Thyroid gland (tissue), 4 donors: ENCODE measurements at regions not wholly inside any gene's neighbourhood (a gene's known extent, or its start where the extent isn't known, plus 50 kb on each side); places are given as distances from the start of the nearest gene placed in this dataset.

ENCODE experiments used
- POLR2A ChIP-seq, 2 donors: fragments of 450-650 bp; IDR thresholded peaks; one replicate each; pipeline ENCODE4 v1.6.1; 2017; ENCODE audit warnings: antibody characterized with exemption in 2 of 2, mild to moderate bottlenecking in 2 of 2, moderate library complexity in 1 of 2
- TF ChIP-seq, protein P1 (sequence below), 6 experiments: fragments of 200-600 bp in 3 of 6; fragments of 450-650 bp in 3 of 6; sonication (generic) in 3 of 6; IDR thresholded peaks; one replicate each; pipeline ENCODE4 v1.5.1; 2016 to 2019; ENCODE audit warnings: antibody characterized with exemption in 6 of 6, mild to moderate bottlenecking in 2 of 6, inconsistent platforms in 1 of 6, moderate library complexity in 1 of 6

- TF ChIP-seq, protein P1, sequence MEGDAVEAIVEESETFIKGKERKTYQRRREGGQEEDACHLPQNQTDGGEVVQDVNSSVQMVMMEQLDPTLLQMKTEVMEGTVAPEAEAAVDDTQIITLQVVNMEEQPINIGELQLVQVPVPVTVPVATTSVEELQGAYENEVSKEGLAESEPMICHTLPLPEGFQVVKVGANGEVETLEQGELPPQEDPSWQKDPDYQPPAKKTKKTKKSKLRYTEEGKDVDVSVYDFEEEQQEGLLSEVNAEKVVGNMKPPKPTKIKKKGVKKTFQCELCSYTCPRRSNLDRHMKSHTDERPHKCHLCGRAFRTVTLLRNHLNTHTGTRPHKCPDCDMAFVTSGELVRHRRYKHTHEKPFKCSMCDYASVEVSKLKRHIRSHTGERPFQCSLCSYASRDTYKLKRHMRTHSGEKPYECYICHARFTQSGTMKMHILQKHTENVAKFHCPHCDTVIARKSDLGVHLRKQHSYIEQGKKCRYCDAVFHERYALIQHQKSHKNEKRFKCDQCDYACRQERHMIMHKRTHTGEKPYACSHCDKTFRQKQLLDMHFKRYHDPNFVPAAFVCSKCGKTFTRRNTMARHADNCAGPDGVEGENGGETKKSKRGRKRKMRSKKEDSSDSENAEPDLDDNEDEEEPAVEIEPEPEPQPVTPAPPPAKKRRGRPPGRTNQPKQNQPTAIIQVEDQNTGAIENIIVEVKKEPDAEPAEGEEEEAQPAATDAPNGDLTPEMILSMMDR (IDR thresholded peaks at IDR 0.05), result no peak
- TF ChIP-seq POLR2A (IDR thresholded peaks at IDR 0.05), result no peak
Measured at GRCh38 chr7:10724449-10724848, 249.2 kb upstream of the PHF14 start.
